ENCODE measurements at regions not wholly inside any gene's neighbourhood (a gene's known extent, or its start where the extent isn't known, plus 50 kb on each side); places are given as distances from the start of the nearest gene placed in this dataset.

DNA sequence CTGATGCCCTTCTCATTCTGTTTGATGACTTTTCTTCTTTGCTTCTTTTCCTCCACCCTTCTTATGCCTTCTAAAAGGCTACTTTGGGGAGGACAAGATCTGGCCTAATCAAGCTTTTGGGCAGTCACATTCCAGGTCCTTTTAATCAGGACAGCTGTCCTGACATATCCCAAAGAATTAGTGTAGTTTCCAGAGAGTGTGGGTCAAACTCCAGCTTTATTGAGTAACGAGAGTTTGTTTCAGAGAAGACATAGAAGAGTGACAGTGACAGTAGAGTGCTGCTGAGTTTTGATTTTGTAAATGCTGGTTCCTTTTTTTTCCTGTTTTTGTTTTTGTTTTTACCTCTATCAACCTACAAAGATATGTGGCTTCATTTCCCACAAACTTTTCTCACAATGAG lies 158.4 kb upstream of the SESN3 start:
- no peak for DNase-seq (ENCODE audit: low spot score)

DNA sequence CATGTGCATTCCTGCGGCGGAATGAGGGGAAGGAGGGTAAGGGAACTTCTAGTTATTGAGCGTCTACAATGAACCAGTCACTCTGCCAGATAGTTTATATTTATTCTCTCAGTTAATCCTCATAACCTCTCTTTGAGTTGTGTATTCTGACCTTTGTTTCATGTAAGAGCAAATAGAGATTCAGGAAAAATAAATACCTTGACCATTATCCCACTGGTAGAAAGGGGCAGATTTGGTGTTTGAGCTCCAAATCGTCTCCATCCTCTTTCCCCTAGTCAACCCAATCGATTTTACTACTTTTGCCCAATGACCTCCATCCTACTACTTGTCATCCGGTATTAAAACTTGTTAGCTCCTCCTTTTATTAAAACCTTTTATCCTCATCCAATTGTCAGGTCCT lies 157.1 kb upstream of the SESN3 start:
- no peak for DNase-seq (ENCODE audit: low spot score)

DNA sequence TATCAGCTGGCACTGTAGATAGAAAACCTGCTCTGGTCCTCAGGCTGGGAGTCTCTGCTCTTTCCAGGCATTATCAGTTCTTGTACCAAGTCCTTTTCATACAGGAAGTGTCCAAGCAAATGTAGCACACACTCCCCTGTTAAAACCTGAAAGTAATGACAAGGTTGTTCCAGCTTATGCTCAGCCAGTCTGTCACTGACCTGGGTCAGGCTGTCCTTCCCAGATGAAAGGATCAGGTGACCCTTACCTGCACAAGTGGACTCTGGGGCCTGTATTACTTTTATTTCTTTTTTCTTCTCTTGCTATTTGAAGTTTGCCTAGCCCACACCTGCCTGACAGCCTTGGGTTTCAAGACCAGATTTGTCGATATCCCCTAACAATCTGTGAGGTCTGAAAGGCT lies 156.3 kb upstream of the SESN3 start:
- no peak for DNase-seq (ENCODE audit: low spot score)

DNA sequence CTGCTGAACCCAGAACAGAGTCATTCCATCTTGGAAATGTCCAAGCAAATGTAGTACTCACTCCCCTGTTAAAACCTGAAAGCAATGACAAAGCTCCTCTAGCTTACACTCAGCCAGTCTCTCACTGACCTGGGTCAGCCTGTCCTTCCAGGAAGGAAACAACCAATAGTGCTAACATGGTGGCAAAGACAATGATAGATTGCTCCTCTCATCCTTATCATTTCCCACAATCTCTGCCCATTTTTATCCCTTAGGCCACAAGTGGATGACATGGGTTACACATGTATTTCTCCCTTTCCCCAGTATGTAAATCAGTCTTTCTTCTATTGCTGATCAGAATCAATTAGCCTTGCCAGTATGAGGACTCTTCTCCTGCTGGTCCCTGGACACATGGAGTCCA lies 154.6 kb upstream of the SESN3 start:
- DNase-seq (ENCODE audit: low spot score) = no peak

DNA sequence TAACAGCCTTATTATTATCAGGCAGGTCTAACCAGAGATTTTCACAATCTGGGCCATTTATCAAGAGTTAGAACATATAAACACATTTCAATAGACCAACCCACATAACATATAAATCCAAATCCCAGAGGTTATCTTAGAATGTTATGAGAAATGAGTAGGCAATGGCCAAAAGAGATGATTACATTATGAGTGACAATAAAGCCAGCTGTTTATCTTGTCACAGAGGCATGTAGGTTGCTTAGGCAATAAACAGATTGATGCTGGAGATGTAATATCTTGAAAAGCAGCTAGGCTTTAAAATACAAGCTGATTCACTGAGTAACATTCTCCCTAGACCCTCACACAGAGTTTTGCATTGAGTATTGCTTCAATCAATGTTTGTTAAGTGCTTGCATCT lies 148.5 kb upstream of the SESN3 start:
- no peak for DNase-seq (ENCODE audit: low spot score)

DNA sequence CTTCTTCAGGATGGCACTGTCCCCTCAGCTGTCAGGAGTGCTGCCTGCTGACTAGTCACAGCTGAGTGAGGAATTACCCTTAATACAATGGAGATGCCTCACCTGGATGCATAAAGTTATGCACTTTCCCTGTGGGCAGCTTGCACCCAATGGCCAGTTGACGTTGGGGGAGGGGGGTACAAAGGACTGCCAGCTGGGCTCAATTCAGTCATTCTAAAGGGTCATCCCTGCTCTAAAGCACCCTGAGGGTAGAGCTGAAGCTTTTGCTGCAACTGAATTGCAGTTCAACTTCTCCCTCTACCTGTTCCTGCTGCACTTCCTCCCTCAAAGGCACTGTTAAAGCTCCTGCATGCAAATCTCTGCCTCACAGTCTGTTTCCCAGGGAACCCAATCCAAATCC lies 147.8 kb upstream of the SESN3 start:
- DNase-seq (ENCODE audit: low spot score) = no peak

DNA sequence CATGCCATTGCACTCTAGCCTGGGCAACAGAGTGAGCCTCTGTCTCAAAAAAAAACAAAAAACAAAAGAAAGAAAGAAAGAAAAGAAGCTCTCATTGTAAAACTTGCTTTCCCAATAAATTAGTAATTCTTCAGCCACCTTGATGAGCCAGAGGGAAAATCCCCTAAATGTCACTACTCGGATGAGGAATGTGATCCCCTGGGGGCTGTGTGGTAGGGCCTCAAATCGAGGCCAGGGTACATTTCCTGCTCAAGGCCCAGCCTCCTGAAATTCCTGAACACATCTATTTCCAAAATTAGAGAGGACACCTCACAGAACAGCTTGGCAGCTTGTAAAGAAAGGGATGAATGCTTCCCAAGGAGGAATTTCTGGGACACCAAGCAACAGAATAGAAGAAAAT lies 147.1 kb upstream of the SESN3 start:
- no peak for DNase-seq (ENCODE audit: low spot score)

DNA sequence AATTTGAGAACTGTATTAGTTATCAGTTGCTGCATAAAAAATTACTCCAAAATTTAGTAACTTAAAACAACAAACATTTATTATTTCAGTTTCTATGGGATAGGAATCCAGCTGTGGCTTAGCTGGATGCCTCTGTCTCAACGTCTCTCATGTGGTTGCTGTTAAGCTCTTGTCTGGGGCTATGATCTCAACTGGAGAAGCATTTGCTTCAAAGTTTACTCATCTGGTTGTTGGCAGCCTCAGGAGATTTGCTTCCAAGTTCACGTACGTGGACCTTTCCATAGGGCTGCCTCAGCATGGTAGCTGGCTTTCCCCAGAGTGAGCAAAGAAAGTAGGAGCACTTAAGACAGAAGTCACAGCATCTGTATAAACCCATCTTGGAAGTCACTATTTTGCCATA lies 144.9 kb upstream of the SESN3 start:
- DNase-seq (ENCODE audit: low spot score) = peak; percentile 69

DNA sequence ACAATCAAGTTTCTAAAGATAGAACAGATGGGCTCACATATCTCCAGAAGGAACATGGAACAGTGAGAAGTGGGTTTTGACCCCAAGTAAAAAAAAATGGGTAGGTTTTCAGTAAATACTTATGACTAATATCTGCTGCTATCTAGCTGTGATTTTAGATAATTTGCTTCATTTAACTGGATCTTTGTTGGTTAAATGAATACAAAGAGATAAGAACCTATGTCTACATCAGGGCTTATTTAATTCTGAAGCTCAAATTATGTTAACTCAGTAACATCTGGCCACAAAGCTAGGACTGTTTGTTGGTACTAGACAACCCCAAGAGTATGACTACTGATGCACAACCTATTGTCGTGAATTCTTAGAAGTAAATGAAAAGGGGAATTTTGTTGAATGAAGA lies 144.4 kb upstream of the SESN3 start:
- DNase-seq (ENCODE audit: low spot score) = no peak

DNA sequence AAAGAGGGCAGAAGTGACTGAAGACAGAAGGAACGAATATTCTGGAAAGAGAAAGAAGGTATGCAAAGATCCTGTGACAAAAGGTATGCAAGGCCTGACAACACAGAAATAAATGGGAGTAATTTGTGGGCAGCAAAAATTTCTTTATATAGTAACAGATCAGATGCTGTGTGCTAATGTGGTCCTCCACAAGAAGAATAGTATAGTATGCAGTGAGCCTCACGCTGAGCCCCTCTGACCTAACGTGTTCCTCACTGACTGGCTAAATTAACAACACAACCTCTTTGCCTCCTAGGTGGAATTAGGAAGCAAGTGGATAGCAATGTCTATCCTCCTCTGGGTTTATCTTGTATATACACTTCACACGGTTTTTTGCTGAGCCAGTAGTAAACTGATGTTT lies 143.1 kb upstream of the SESN3 start:
- no peak for DNase-seq (ENCODE audit: low spot score)

DNA sequence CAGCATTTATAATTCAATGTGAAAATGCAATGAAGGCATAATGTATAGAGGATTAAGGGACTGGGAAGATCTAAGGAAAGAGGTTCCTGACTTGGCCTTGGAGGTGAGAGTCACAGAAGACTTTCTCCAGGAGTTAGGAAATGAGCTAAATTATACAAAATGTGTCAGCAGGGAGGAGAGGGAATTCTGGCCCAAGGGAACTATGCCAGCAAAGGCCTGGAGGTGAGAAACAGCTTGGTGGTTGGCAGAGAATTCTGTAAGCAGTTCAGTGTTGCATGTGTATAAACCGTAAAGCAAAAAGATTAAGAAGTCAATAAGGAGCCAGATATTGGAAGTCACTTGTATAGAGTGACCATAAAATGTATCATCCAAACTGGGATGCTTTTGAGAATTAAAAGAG lies 142.2 kb upstream of the SESN3 start:
- DNase-seq (ENCODE audit: low spot score) = no peak

DNA sequence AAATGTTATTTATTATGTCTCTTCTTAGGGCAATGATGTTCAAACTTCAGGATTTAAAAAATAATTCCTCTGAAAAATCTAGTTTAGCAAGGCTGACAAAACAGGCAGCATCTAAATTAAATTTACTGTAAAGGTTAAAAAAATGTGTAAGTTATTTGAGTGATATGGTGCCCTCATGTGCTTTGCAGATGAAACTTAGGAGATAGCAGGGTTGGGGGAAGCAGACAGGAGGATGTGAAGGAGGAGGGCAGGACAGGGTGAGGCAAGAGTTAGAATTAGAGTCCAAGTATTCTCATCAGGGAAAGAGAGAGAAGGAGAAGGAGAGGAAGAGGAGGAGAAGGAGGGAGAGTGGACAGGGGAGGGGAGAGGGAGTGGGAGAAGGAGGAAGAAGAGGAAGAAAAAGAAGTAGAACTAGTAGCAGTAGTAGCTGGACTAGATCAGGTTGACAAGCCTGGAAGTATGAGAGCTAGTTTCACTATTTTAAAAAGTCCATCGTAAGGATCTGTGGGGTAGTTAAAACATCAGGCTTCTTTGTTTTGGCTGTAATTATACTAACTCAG lies 141.2 kb upstream of the SESN3 start:
- DNase-seq (ENCODE audit: low spot score) = no peak

DNA sequence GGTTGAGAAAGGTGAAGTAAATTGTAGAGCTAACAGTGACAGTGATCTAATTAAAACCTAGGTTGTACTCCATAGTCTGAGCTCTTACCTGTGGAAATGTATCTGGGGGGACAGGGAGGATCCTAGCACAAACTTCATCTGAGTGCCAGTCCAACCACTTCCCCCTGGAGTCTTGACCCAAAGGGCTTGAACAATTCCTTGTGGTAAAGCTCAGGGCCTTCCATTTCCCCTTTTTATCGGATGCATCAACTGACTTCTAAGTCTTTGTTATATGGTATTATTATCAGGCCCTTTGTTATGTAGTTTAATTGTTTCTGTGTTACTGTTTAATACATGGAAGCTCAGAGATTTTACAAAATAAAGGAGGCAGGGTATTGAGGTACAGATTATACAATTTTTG lies 140.2 kb upstream of the SESN3 start:
- no peak for DNase-seq (ENCODE audit: low spot score)

DNA sequence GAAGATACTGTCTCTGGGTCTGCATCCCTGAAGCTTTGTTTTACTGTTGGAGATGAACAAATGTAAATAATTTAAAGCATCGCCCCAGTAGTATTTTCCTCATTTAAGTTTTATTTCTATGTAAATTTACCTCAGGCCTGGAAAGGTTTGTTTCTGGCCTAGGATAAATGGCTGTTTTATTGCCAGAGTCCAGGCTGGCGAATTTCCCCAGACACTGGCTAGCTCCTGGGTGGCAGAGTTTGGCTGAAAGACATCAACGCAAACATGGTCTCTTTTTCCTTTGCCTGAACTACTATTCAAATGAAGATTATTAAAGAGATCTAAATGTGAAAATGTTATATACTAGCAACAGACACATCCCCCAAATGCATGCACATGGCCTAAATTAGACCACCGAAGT lies 136.7 kb upstream of the SESN3 start:
- DNase-seq (ENCODE audit: low spot score) = no peak

DNA sequence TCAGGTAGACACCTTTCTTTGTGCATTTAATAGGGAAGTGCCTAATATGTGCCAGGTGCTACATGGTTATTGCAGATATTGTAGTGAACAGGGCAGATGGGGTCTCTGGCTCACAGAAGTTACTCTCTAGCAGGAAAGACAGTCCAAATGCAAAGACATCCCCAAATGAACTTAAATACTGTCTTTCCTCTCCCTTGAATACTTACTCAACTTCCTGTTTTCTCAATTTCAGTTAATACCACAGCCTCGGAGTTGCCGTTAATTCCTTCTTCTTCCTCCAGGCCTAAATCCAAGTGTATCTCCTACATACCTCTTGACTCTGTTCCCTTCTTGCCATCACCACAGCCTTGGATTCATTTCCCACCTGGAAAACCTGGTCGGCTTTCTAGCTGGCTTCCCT lies 134.3 kb upstream of the SESN3 start:
- DNase-seq (ENCODE audit: low spot score) = no peak

DNA sequence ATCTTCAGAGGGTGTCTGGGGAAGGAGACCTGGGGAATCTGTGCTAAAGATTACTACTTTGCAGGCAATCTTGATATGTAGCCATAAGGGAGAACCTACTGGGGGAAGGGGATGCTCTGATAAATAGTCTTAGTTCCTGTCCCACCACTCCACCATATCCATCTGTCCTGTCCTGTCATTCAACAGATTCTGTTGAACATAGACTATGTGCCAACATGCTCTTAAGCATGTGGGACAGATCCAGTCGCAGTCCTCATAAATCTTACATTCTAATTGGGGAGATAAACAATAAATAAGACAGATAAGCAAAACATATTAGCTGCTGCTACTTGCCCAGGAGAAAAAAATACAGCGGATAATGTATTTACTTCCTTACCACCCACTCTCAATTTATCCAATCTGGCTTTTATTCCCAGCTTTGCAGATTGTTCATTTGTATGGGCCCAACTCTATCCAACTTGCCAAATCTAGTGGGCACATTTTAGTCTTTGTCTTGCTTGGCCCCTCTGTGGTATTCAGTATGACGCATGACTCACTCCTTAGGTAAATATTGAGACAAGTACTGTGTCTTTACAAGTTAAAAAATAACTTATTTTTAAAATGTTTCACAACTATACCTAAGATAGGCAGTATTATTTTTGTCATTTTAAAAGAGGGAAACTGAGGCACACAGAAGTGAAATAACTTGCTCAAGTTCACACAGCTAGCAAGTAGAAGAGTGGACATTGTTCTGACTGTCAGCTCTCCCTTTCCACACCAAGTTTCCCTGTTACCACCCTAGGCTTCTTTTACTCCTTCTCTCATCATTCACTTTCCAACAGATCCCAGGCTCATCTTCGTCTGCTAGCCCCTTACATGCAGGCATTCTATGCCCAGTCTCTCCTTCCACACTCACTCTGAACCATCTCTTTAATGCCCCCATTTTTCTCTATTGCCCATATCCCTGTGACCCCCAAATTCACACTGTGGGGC lies 133.6 kb upstream of the SESN3 start:
- no peak for DNase-seq (ENCODE audit: low spot score)

DNA sequence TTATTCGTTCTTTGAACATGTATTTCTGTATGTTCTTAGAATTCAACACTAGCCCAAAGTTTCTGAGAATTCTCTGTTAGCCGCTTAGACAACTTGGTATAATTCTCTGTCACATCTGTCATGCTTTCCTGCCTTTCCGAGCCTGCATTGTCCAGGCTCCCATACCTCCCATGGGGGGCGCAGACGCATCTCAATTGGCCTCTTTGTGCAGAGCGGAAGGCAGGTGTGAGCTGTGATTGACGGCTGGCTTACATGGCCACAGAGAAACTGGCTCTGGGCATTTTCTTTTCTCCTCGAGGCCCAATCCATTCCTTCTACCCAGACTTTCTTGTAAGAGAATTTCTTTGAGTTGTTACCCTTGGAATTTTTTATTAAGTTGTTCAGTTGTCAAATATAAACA lies 132.7 kb upstream of the SESN3 start:
- no peak for DNase-seq (ENCODE audit: low spot score)

DNA sequence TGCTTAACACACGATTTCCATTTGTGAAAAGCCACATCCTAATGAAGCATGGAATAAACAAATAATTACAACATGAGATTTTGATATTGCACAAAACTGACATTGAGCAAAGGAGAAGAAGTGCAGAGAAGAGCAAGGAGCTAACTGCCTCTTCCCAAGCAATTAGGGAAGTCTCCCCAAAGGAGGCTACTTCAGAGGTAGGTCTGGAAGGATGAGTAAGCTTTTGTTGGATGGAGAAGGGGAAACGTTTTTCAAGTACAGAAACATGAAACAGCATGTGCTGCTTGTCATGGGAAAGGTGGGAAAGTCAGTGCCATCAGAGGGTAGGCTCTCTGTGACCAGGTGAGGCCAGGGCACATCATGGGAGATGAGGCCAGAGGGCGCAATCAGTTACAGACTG lies 132.2 kb upstream of the SESN3 start:
- no peak for DNase-seq (ENCODE audit: low spot score)

DNA sequence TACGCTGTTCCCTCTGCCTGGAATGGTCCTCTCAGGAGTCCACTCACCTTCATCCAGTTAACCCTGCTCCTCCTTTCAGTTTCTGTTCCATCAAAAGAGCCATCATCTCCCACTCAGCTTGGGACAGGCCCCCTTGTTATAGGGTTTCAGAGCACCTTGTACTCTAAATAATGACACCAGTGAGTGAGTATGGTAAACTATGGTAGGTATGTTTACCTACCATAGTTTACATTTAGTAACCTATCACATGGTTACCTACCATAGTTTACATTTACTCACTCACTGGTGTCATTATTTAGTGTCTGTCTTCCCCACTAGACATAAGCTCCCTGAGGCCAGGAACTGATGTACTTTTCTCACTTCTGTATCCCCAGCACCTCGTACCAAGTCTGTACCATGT lies 130.2 kb upstream of the SESN3 start:
- no peak for DNase-seq (ENCODE audit: low spot score)

DNA sequence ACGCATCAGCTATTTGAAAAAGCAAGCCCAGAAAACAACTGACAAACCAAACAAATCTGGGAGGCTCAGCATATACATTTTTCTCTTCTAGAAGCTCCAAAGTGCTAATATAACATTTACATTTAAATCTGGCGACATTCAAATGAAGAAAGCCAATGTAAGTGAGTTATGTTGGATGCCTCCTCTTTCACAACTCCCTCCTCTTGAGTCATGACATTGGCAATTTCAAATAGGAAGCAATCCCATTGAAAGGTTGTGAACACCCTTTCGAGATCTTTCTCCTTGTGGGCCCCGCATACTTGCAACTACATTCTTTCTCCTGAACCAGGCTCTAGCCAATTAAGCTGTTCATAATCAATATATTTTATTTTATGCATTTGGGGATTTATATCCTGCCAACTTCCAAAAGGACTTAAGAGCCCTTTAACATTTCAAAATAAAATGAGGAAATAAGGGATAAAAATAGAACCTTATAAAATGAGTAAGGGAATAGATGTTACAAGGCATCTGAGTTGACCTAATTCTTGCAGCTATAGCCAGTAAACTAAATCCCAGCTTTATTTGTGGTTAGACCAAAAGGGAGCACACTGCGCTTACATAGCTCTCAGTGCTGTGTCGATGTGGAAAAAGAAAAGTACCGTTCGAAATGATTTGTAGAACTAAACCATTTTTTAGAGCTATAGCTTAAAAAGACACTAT lies 129.5 kb upstream of the SESN3 start:
- DNase-seq (ENCODE audit: low spot score) = peak; percentile 92

DNA sequence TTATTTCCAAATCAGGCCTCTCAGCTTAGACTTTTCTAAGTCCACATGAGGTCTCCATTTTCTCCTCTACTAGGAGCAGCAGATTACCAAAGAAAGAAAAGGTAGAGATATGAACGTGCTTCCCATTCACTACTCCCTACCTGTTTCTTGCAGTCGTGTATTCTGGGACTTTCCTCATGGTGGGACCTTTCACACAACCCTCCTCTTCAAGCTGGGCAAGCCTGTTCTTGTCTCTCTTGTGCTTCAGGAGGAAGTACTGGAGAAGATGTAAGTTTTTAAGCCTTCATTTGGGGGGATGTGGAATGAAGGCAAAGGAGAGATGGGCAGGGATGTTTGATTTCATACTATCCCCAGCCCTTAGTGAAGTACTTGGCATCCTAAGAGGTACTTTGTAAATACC lies 128.8 kb upstream of the SESN3 start:
- peak; percentile 15 for DNase-seq (ENCODE audit: low spot score)

DNA sequence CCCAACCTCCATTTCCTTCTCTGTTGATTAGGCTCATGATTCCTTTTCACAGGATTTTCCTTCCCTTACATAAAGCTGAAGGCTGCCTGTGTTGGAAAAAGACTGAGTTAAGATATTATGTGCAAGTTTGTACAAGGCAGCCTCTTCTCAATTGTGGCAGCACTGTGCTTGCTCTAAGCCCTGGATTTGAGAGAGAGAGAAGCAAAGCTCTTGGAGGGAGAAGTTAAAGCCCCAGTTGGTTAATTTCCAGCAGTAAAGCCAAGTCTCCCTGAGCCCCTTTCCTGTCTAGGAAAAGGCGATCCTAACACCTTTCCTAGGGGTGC lies 128.3 kb upstream of the SESN3 start:
- DNase-seq (ENCODE audit: low spot score) = peak; percentile 89

Data from umbilical cord (tissue), 1 donor.